H1 (cell line): ENCODE measurements at regions not wholly inside any gene's neighbourhood (a gene's known extent, or its start where the extent isn't known, plus 50 kb on each side); places are given as distances from the start of the nearest gene placed in this dataset.
A peak's percentile ranks its signal among the peaks of the same experiment; 100 is the strongest.

Source experiments
- CTCF ChIA-PET: fragments of 300-600 bp; sonication (Branson Sonifier 250); formaldehyde crosslinking; loops from one replicate; lab custom pipeline; 2021; ENCODE audit not compliant: partially characterized antibody; lab: Charles Lee
- POLR2A ChIA-PET: fragments of 300-600 bp; sonication (Branson Sonifier 250); formaldehyde crosslinking; loops from one replicate; lab custom pipeline; 2021; ENCODE audit warnings: inconsistent platforms; ENCODE audit not compliant: partially characterized antibody; lab: Charles Lee
- DNase-seq, 2 experiments: peaks; one replicate each; pipeline versions ENCODE4 v3.0.0 to v3.0.0-alpha.2; 2010 to 2022; ENCODE audit warnings: low spot score in 2 of 2, low read depth in 1 of 2, mixed read lengths in 1 of 2
- FAIRE-seq: peaks from 2 replicates; lab custom pipeline; 2011; peaks lifted over from hg19 to GRCh38; lab: Jason Lieb, UNC
- H2AFZ ChIP-seq: 2 replicates; pipeline ENCODE4 v1.8.1; 2012; ENCODE audit warnings: low read length, inconsistent platforms
- H2AK5ac ChIP-seq: 2 replicates; pipeline ENCODE4 v1.6.1; 2013; ENCODE audit warnings: low read depth, low read length
- H2BK120ac ChIP-seq: replicated peaks from 2 replicates; pipeline ENCODE3; 2013; ENCODE audit warnings: low read depth, low read length, inconsistent platforms
- H2BK12ac ChIP-seq: 2 replicates; pipeline ENCODE4 v1.6.1; 2013; ENCODE audit warnings: low read depth, low read length
- H2BK15ac ChIP-seq: 2 replicates; pipeline ENCODE4 v1.6.1; 2013; ENCODE audit warnings: low read length
- H2BK20ac ChIP-seq: 2 replicates; pipeline ENCODE4 v1.6.1; 2013; ENCODE audit warnings: low read length
- H2BK5ac ChIP-seq: 2 replicates; pipeline ENCODE4 v1.6.1; 2013; ENCODE audit warnings: low read depth, low read length
- H3K14ac ChIP-seq: 2 replicates; pipeline ENCODE4 v1.6.1; 2013; ENCODE audit warnings: inconsistent platforms; ENCODE audit not compliant: insufficient read length
- H3K18ac ChIP-seq: 2 replicates; pipeline ENCODE4 v1.6.1; 2013; ENCODE audit warnings: low read length; ENCODE audit errors: extremely low read depth
- H3K23ac ChIP-seq: 2 replicates; pipeline ENCODE4 v1.6.1; 2013; ENCODE audit warnings: inconsistent platforms; ENCODE audit not compliant: insufficient read length
- H3K23me2 ChIP-seq: 2 replicates; pipeline ENCODE4 v1.6.1; 2013; ENCODE audit warnings: low read depth, low read length
- H3K27ac ChIP-seq: 2 replicates; pipeline ENCODE4 v1.6.1; 2011; ENCODE audit warnings: low read depth, low read length, inconsistent platforms
- H3K27me3 ChIP-seq, 4 experiments: replicated peaks in 1 of 4; 1 replicate in 1 of 4; 2 replicates in 3 of 4; pipeline versions ENCODE4 v1.6.1 to v1.8.1; 2011 to 2013; ENCODE audit warnings: low read length in 3 of 4, mild to moderate bottlenecking in 3 of 4, inconsistent platforms in 2 of 4, mixed read lengths in 2 of 4, moderate library complexity in 1 of 4; ENCODE audit not compliant: control insufficient read depth in 3 of 4, insufficient read depth in 3 of 4; ENCODE audit errors: extremely low read depth in 1 of 4
- H3K36me3 ChIP-seq, 4 experiments: 2 replicates each; pipeline versions ENCODE4 v1.6.1 to v1.8.1; 2011 to 2013; ENCODE audit warnings: mild to moderate bottlenecking in 4 of 4, low read length in 3 of 4, moderate library complexity in 2 of 4, control low read depth in 1 of 4, inconsistent platforms in 1 of 4; ENCODE audit not compliant: insufficient read depth in 4 of 4, control insufficient read depth in 2 of 4
- H3K4ac ChIP-seq: replicated peaks from 2 replicates; pipeline ENCODE3; 2013; ENCODE audit warnings: low read length, low read depth, mixed read lengths, inconsistent platforms; ENCODE audit not compliant: insufficient read length
- H3K4me1 ChIP-seq, 4 experiments: replicated peaks in 1 of 4; 1 replicate in 1 of 4; 2 replicates in 3 of 4; pipeline versions ENCODE4 v1.6.1 to v1.8.1; 2011 to 2013; ENCODE audit warnings: low read length in 3 of 4, inconsistent platforms in 2 of 4, mixed read lengths in 1 of 4; ENCODE audit not compliant: insufficient read depth in 4 of 4, control insufficient read depth in 3 of 4
- H3K4me2 ChIP-seq, 2 experiments: 2 replicates each; pipeline versions ENCODE4 v1.6.1 to v1.8.1; 2011 to 2013; ENCODE audit warnings: low read depth in 2 of 2, low read length in 2 of 2, control low read depth in 1 of 2, inconsistent platforms in 1 of 2, mild to moderate bottlenecking in 1 of 2; ENCODE audit not compliant: insufficient read depth in 1 of 2
- H3K4me3 ChIP-seq, 4 experiments: fragments of 200-600, 300-600 bp in 1 of 4; sonication (generic), shearing (Covaris generic), sonication (Bioruptor Twin) in 1 of 4; 2 replicates each; pipeline versions ENCODE4 v1.5.1 to v1.8.1; 2011 to 2016; ENCODE audit warnings: low read length in 4 of 4, low read depth in 3 of 4, control low read depth in 2 of 4, inconsistent platforms in 2 of 4, mild to moderate bottlenecking in 2 of 4, mixed read lengths in 1 of 4, moderate library complexity in 1 of 4; ENCODE audit not compliant: insufficient read depth in 2 of 4; ENCODE audit errors: extremely low read depth in 1 of 4
- H3K56ac ChIP-seq: replicated peaks from 2 replicates; pipeline ENCODE3; 2013; ENCODE audit warnings: low read depth, mild to moderate bottlenecking, mixed read lengths, low read length, inconsistent platforms; ENCODE audit not compliant: insufficient read length
- H3K79me1 ChIP-seq: 2 replicates; pipeline ENCODE4 v1.6.1; 2013; ENCODE audit warnings: low read depth, low read length, control low read depth
- H3K79me2 ChIP-seq, 2 experiments: 2 replicates each; pipeline versions ENCODE4 v1.6.1 to v1.8.1; 2012 to 2013; ENCODE audit warnings: low read length in 2 of 2, mild to moderate bottlenecking in 2 of 2, inconsistent platforms in 1 of 2; ENCODE audit not compliant: insufficient read depth in 2 of 2, control insufficient read depth in 1 of 2
- H3K9ac ChIP-seq, 4 experiments: replicated peaks in 1 of 4; 1 replicate in 1 of 4; 2 replicates in 3 of 4; pipeline versions ENCODE4 v1.6.1 to v1.8.1; 2011 to 2013; ENCODE audit warnings: low read depth in 3 of 4, low read length in 3 of 4, control low read depth in 2 of 4, mild to moderate bottlenecking in 2 of 4, moderate library complexity in 2 of 4, inconsistent platforms in 1 of 4; ENCODE audit errors: extremely low read depth in 1 of 4
- H3K9me3 ChIP-seq, 2 experiments: 2 replicates each; pipeline versions ENCODE4 v1.6.1 to v1.8.1; 2012 to 2013; ENCODE audit warnings: mild to moderate bottlenecking in 2 of 2, moderate library complexity in 2 of 2, control low read depth in 1 of 2, inconsistent platforms in 1 of 2, low read depth in 1 of 2, low read length in 1 of 2, mixed read lengths in 1 of 2; ENCODE audit not compliant: insufficient read depth in 2 of 2
- H4K20me1 ChIP-seq, 2 experiments: replicated peaks in 1 of 2; 2 replicates each; pipeline versions ENCODE3 to v1.8.1; 2011 to 2013; ENCODE audit warnings: inconsistent platforms in 2 of 2, low read length in 2 of 2, mild to moderate bottlenecking in 1 of 2; ENCODE audit not compliant: insufficient read depth in 2 of 2, control insufficient read depth in 1 of 2
- H4K5ac ChIP-seq: 2 replicates; pipeline ENCODE4 v1.6.1; 2013; ENCODE audit warnings: low read length, low read depth, mixed read lengths, inconsistent platforms; ENCODE audit not compliant: insufficient read length
- H4K8ac ChIP-seq: 2 replicates; pipeline ENCODE4 v1.8.0; 2013; ENCODE audit warnings: mild to moderate bottlenecking, moderate library complexity, low read length, inconsistent platforms; ENCODE audit not compliant: insufficient read depth; ENCODE audit errors: extremely low read depth
- H4K91ac ChIP-seq: replicated peaks from 2 replicates; pipeline ENCODE3; 2013; ENCODE audit warnings: low read length, mixed read lengths, inconsistent platforms; ENCODE audit not compliant: insufficient read length
- BCL11A ChIP-seq, 2 experiments: IDR thresholded peaks; one replicate each; pipeline ENCODE4 v1.6.1; 2011; ENCODE audit warnings: low read depth in 2 of 2, low read length in 2 of 2, mild to moderate bottlenecking in 2 of 2
- CBX8 ChIP-seq: fragments of 300-800, 300-1000 bp; sonication (generic); IDR thresholded peaks from 2 replicates; pipeline ENCODE4 v1.7.1; 2016; ENCODE audit warnings: low read depth, low read length, borderline replicate concordance
- CREB1 ChIP-seq: IDR thresholded peaks from 2 replicates; pipeline ENCODE4 v1.6.1; 2012; ENCODE audit warnings: inconsistent platforms
- FOSL1 ChIP-seq: IDR thresholded peaks from 2 replicates; pipeline ENCODE4 v1.6.1; 2011; ENCODE audit warnings: mild to moderate bottlenecking, low read depth, low read length, moderate library complexity; ENCODE audit not compliant: insufficient read depth
- JUN ChIP-seq: IDR thresholded peaks from 2 replicates; pipeline ENCODE4 v1.6.1; 2011; ENCODE audit warnings: low read depth, mild to moderate bottlenecking, improper control_type of control experiment, low read length
- MAFK ChIP-seq: IDR thresholded peaks from 2 replicates; pipeline ENCODE4 v1.6.1; 2012; ENCODE audit warnings: low read depth, mild to moderate bottlenecking, improper control_type of control experiment, low read length
- NANOG ChIP-seq: IDR thresholded peaks from 2 replicates; pipeline ENCODE4 v1.6.1; 2011; ENCODE audit warnings: low read length, low read depth, mild to moderate bottlenecking, inconsistent platforms; ENCODE audit not compliant: insufficient read depth, poor library complexity, severe bottlenecking
- PHF8 ChIP-seq: fragments of 200-600 bp; sonication (generic); conservative IDR thresholded peaks from 2 replicates; pipeline ENCODE4 v1.7.1; 2012; ENCODE audit warnings: low read depth, mild to moderate bottlenecking, inconsistent platforms, low read length, moderate library complexity
- TAF1 ChIP-seq: IDR thresholded peaks from 2 replicates; pipeline ENCODE4 v1.6.1; 2011; ENCODE audit warnings: mild to moderate bottlenecking, low read depth, low read length
- TBP ChIP-seq: IDR thresholded peaks from 2 replicates; pipeline ENCODE4 v1.6.1; 2011; ENCODE audit warnings: low read depth, low read length, improper control_type of control experiment
- TCF12 ChIP-seq: IDR thresholded peaks from 2 replicates; pipeline ENCODE4 v1.6.1; 2011; ENCODE audit warnings: low read depth, mild to moderate bottlenecking, low read length
- WGBS, 2 experiments: shearing (Covaris generic) in 1 of 2; methylation state at CpG; one replicate each; pipeline versions ENCODE4 v1.1.6 to v1.1.7; 2013 to 2015; ENCODE audit warnings: low lambda C conversion rate in 2 of 2, mixed read lengths in 2 of 2, inconsistent platforms in 1 of 2, low coverage in 1 of 2, missing lambda C conversion rate in 1 of 2; ENCODE audit not compliant: insufficient replicate concordance in 2 of 2, insufficient coverage in 1 of 2, insufficient read length in 1 of 2; ENCODE audit errors: extremely low coverage in 1 of 2, missing lambda C conversion rate in 1 of 2; 5-methylcytosine and 5-hydroxymethylcytosine counted together
- TF ChIP-seq, protein P1 (sequence below): IDR thresholded peaks from 2 replicates; pipeline ENCODE4 v1.6.1; 2012; ENCODE audit warnings: inconsistent platforms

DNA sequence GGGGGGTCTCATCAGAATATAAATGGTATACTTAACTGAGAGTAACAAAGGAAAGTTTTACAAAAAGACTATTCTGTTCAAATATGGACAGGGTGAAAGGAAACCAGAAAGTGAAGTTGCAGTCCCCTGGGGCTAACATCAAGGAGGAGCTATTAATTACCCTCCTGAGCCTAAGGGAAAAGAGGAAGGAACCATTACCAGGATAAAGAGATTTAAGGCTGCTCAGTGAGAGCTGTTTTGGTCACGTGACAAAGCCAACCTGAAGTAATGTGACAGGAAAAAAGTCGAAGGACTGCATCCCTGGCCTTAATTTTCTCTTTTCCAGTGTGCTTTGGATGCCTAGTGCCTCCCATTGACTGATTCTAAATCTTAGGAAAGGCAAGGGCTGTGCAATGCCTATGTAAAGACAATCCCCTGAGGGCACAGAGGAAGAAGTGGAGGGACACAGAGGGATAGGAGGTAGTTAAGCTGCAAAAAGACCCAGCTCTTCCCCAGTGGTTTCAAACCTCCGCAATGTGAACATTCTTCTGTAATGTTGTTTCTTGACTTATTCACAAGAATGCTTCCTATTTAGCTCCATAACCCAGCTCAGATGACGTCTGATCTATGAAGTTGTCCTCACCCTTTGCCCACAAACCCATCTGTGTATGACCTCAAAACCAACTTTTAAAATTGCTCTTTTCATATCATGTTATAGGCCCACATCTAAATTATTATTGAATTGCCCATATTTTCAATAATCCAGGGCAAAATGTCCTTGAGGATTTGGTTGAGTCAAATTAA, 187.7 kb upstream of the DCN start:
- Histone ChIP-seq H3K79me1 (no peaks in the 10 kb centered on the region), H4K91ac (peak overlapping the region; percentile 63), H3K27me3 (no peaks in the 10 kb centered on the region), H3K23me2 (no peaks in the 10 kb centered on the region), H3K14ac (no peak overlapping the region), H3K4me3 (no peak overlapping the region), H3K56ac (no peak overlapping the region), H2AK5ac (no peak overlapping the region), H3K4me2 (peak overlapping the region in 1 of 2 experiments; percentile 32; a peak in 1 of 4 replicates), H3K36me3 (no peaks in the 10 kb centered on the region), H2BK120ac (peak overlapping the region; percentile 44), H2BK5ac (peak overlapping the region; percentile 41; the same call in 1 of the 2 replicates), H3K27ac (no peak overlapping the region), H2BK20ac (0 out of 2 replicates have a peak overlapping the region, but pooled peaks have one; percentile 29), H3K9ac (peak overlapping the region in 1 of 4 experiments; percentile 49; a peak in 1 of 7 replicates), H4K20me1 (no peaks in the 10 kb centered on the region), H3K18ac (peak overlapping the region; percentile 85), H3K23ac (no peak overlapping the region), H2AFZ (peak overlapping the region; percentile 92), H3K79me2 (no peaks in the 10 kb centered on the region), H4K5ac (no peak overlapping the region), H3K9me3 (no peaks in the 10 kb centered on the region), H4K8ac (no peak overlapping the region), H2BK15ac (no peak overlapping the region), H3K4ac (no peak overlapping the region), H2BK12ac (no peak overlapping the region; the same call in 1 of the 2 replicates), H3K4me1 (peaks cover 2 to 7% (median 6%) of the 10 kb centered on the region in 4 experiments; a peak in 3 of 7 replicates)
- CTCF ChIA-PET: interaction anchor here (0.6 to 4.8 kb wide), 5 partner anchors 9 to 166 kb away, joined by 3 to 41 read pairs (median 4); no protein-coding TSS in a partner anchor
- FAIRE-seq: peak; percentile 36
- no peak for DNase-seq
- 51% methylated on average over 4 of the region's 4 CpGs; no CpG with 5 or more reads in 1 of the 2 experiments for WGBS, 2 experiments
- POLR2A ChIA-PET: interaction anchor here (1.3 kb wide), 1 partner anchor 11 kb away, joined by 3 read pairs; no protein-coding TSS in a partner anchor
- TF ChIP-seq BCL11A (IDR thresholded peaks at IDR 0.05; ENCODE audit: low read depth in 2 of 2, low read length in 2 of 2) (no peak), TAF1 (no peak), NANOG (peak; percentile 74), MAFK (no peak), PHF8 (no peak), CREB1 (no peak), FOSL1 (no peak), TBP (no peak), JUN (no peak), TCF12 (no peak), CBX8 (no peak)
- TF ChIP-seq, protein P1, sequence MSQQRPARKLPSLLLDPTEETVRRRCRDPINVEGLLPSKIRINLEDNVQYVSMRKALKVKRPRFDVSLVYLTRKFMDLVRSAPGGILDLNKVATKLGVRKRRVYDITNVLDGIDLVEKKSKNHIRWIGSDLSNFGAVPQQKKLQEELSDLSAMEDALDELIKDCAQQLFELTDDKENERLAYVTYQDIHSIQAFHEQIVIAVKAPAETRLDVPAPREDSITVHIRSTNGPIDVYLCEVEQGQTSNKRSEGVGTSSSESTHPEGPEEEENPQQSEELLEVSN: peak; percentile 27; the same call in 1 of the 2 replicates
